ENCODE measurements at regions not wholly inside any gene's neighbourhood (a gene's known extent, or its start where the extent isn't known, plus 50 kb on each side); places are given as distances from the start of the nearest gene placed in this dataset.

DNA sequence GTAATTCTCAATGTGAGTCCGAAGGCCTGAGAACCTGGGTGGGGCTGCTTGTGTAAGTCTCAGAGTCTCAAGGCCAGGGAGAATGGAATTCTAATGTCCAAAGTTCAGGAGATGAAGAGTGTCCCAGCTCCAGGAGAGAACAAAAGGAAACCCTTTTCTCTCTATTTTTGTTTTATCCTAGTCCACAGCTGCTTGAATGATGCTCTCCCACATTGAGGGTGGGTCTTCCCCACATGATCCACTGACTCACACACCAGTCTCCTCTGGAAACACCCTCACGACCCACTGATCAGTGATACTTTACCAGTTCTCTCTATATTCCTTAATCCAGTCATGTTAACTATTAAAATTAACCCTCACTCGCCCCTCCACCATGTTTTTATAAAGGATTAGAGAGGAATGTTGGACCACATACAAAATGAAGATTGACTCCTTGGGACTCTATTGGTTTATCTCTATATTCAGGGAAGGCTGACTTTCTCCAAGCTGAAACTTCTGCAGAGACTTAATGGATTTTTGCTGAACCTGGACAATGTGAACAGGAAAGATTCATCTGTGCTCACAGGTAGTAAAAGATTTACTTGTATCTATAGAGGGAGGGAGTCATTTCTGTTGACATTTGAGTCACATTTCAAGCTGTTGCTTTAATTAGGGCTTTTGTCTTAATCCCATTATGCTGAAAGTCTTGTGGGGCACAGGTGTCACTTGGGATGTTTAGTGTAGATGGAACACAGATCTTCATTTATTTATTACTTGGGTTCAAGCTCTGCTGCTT lies 1061.0 kb upstream of the TMEM132C start:
- TF ChIP-seq EZH2phosphoT487 (IDR thresholded peaks at IDR 0.05; ENCODE audit: borderline replicate concordance, low read depth, low read length), result no peak
- TF ChIP-seq, protein P1, sequence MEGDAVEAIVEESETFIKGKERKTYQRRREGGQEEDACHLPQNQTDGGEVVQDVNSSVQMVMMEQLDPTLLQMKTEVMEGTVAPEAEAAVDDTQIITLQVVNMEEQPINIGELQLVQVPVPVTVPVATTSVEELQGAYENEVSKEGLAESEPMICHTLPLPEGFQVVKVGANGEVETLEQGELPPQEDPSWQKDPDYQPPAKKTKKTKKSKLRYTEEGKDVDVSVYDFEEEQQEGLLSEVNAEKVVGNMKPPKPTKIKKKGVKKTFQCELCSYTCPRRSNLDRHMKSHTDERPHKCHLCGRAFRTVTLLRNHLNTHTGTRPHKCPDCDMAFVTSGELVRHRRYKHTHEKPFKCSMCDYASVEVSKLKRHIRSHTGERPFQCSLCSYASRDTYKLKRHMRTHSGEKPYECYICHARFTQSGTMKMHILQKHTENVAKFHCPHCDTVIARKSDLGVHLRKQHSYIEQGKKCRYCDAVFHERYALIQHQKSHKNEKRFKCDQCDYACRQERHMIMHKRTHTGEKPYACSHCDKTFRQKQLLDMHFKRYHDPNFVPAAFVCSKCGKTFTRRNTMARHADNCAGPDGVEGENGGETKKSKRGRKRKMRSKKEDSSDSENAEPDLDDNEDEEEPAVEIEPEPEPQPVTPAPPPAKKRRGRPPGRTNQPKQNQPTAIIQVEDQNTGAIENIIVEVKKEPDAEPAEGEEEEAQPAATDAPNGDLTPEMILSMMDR (conservative IDR thresholded peaks at IDR 0.05; ENCODE audit: low read length), result no peak
- ChIA-PET POLR2A (no interaction called here), CTCF (ENCODE audit: unreplicated experiment) (no interaction called here)
- no peak overlapping the region for H3K27ac ChIP-seq (ENCODE audit: low read depth, low read length, poor library complexity, severe bottlenecking)
- DNase-seq (ENCODE audit: low spot score), result no peak
- H3K4me3 ChIP-seq (ENCODE audit: low read depth, low read length, poor library complexity, severe bottlenecking), result no peak overlapping the region
- no peak overlapping the region for H3K4me2 ChIP-seq (ENCODE audit: low read length)
- no peak overlapping the region for H2AFZ ChIP-seq (ENCODE audit: low read length)
- no peaks in the 10 kb centered on the region for H3K4me1 ChIP-seq (ENCODE audit: insufficient read depth, low read length, poor library complexity, severe bottlenecking)
- no peaks in the 10 kb centered on the region for H3K79me2 ChIP-seq (ENCODE audit: insufficient read depth, low read depth, low read length)
- H3K9me2 ChIP-seq (ENCODE audit: insufficient read depth, low read length), result no peaks in the 10 kb centered on the region
- H4K20me1 ChIP-seq (ENCODE audit: insufficient read depth, low read length), result no peaks in the 10 kb centered on the region
- BruUV-seq (replicated peaks), result no TSS peak
- no peaks in the 10 kb centered on the region for H3K9me3 ChIP-seq (ENCODE audit: low read length)
- no peaks in the 10 kb centered on the region for H3K36me3 ChIP-seq (ENCODE audit: insufficient read depth, low read length)
- intact Hi-C loops (cut with micrococcal nuclease; ENCODE audit: unreplicated experiment), result no loop called here

DNA sequence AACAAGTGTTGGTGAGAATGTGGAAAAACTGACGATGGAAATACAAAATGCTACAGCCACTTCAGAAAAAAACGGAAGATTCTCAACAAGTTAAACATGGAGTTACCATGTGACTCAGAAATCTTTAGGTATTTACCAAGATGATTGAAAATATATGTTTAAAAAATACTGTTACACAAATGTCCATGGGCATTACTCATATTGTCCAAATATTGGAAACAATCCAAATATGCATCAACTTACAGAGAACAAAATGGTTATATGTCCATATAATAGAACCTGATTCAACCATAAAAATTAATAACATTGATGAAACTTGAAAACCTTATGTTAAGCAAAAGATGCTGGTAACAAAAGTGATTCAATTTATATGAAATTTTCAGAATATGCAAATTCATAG lies 1057.7 kb upstream of the TMEM132C start:
- H3K4me1 ChIP-seq (ENCODE audit: insufficient read depth, low read length, poor library complexity, severe bottlenecking), result no peaks in the 10 kb centered on the region
- H2AFZ ChIP-seq (ENCODE audit: low read length), result no peak overlapping the region
- no peaks in the 10 kb centered on the region for H4K20me1 ChIP-seq (ENCODE audit: insufficient read depth, low read length)
- CTCF ChIA-PET (ENCODE audit: unreplicated experiment), result no interaction called here
- POLR2A ChIA-PET, result interaction anchor here (0.7 kb wide), 1 partner anchor 504 kb away, joined by 3 read pairs; no protein-coding TSS in a partner anchor
- TF ChIP-seq EZH2phosphoT487 (IDR thresholded peaks at IDR 0.05; ENCODE audit: borderline replicate concordance, low read depth, low read length), result no peak
- TF ChIP-seq, protein P1 (conservative IDR thresholded peaks at IDR 0.05; ENCODE audit: low read length), result no peak
- H3K4me2 ChIP-seq (ENCODE audit: low read length), result no peak overlapping the region
- no peak for DNase-seq (ENCODE audit: low spot score)
- no peaks in the 10 kb centered on the region for H3K79me2 ChIP-seq (ENCODE audit: insufficient read depth, low read depth, low read length)
- intact Hi-C loops (cut with micrococcal nuclease; ENCODE audit: unreplicated experiment), result no loop called here
- H3K27ac ChIP-seq (ENCODE audit: low read depth, low read length, poor library complexity, severe bottlenecking), result no peak overlapping the region
- H3K4me3 ChIP-seq (ENCODE audit: low read depth, low read length, poor library complexity, severe bottlenecking), result no peak overlapping the region
- no TSS peak for BruUV-seq (replicated peaks)
- no peaks in the 10 kb centered on the region for H3K9me2 ChIP-seq (ENCODE audit: insufficient read depth, low read length)
- no peaks in the 10 kb centered on the region for H3K9me3 ChIP-seq (ENCODE audit: low read length)
- no peaks in the 10 kb centered on the region for H3K36me3 ChIP-seq (ENCODE audit: insufficient read depth, low read length)

GRCh38 chr12:127214186-127214585 lies 1052.8 kb upstream of the TMEM132C start:
- Histone ChIP-seq H3K36me3 (ENCODE audit: insufficient read depth, low read length) (no peaks in the 10 kb centered on the region), H3K27ac (ENCODE audit: low read depth, low read length, poor library complexity, severe bottlenecking) (no peak overlapping the region), H3K4me3 (ENCODE audit: low read depth, low read length, poor library complexity, severe bottlenecking) (no peak overlapping the region), H3K9me2 (ENCODE audit: insufficient read depth, low read length) (no peaks in the 10 kb centered on the region), H3K9me3 (ENCODE audit: low read length) (no peaks in the 10 kb centered on the region), H2AFZ (ENCODE audit: low read length) (no peak overlapping the region), H3K4me2 (ENCODE audit: low read length) (no peak overlapping the region), H4K20me1 (ENCODE audit: insufficient read depth, low read length) (no peaks in the 10 kb centered on the region), H3K79me2 (ENCODE audit: insufficient read depth, low read depth, low read length) (no peaks in the 10 kb centered on the region), H3K4me1 (ENCODE audit: insufficient read depth, low read length, poor library complexity, severe bottlenecking) (no peaks in the 10 kb centered on the region)
- intact Hi-C loops (cut with micrococcal nuclease; ENCODE audit: unreplicated experiment), result no loop called here
- CTCF ChIA-PET (ENCODE audit: unreplicated experiment), result no interaction called here
- no peak for TF ChIP-seq EZH2phosphoT487 (IDR thresholded peaks at IDR 0.05; ENCODE audit: borderline replicate concordance, low read depth, low read length)
- no peak for DNase-seq (ENCODE audit: low spot score)
- POLR2A ChIA-PET, result no interaction called here
- no TSS peak for BruUV-seq (replicated peaks)
